AG04449 (cell line): ENCODE measurements at regions not wholly inside any gene's neighbourhood (a gene's known extent, or its start where the extent isn't known, plus 50 kb on each side); places are given as distances from the start of the nearest gene placed in this dataset.

Source experiments
- CTCF ChIA-PET: fragments of 350-600 bp; formaldehyde crosslinking; extraction: SDS; loops from one replicate; lab custom pipeline; 2021; ENCODE audit warnings: antibody characterized with exemption; lab: Yijun Ruan, JAX
- POLR2A ChIA-PET: fragments of 400-600, 350-600 bp; formaldehyde crosslinking; extraction: SDS; loops from one replicate; lab custom pipeline; 2020; ENCODE audit warnings: antibody characterized with exemption, inconsistent platforms; lab: Yijun Ruan, JAX
- DNase-seq: peaks from one replicate; pipeline ENCODE4 v3.0.0-alpha.2; 2010; ENCODE audit warnings: low read depth, low spot score
- H3K4me3 ChIP-seq: 2 replicates; pipeline ENCODE4 v1.5.1; 2011; ENCODE audit warnings: low read depth, mild to moderate bottlenecking, control low read depth, low read length
- CTCF ChIP-seq: IDR thresholded peaks from one replicate; pipeline ENCODE4 v1.5.1; 2011; ENCODE audit warnings: mild to moderate bottlenecking, moderate library complexity, low read length, control low read depth, inconsistent platforms; ENCODE audit not compliant: insufficient read depth; ENCODE audit errors: missing control alignments

- CTCF ChIA-PET, result no interaction called here
- DNase-seq, result no peak
- POLR2A ChIA-PET, result no interaction called here
- no peak overlapping the region for H3K4me3 ChIP-seq
- no peak for TF ChIP-seq CTCF
These were observed 188.3 kb upstream of the EOMES start for GRCh38 chr3:27910456-27910855.

DNA sequence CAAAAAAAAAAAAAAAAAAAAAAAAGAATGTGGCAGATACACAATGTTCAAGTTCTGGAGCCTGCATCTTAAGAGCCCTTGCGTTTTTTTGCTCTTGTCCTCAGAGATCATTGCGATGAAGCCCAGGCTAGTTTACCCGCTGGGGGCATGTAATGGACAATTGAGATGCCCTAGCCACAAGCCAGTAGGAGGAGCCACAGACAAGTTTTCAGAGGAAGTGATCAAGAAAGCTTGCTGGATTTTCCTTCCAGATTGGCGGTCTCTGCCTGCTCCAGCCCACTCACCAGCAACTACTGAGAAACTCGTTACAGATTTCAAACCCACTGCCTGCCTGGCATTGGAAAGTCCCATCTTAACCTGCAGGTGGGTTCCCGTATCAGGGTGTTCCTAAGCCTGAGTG is 192.1 kb upstream of the EOMES start:
- no peak overlapping the region for H3K4me3 ChIP-seq
- DNase-seq, result no peak
- ChIA-PET CTCF (no interaction called here), POLR2A (no interaction called here)
- no peak for TF ChIP-seq CTCF

- no peak for DNase-seq
- ChIA-PET POLR2A (no interaction called here), CTCF (no interaction called here)
These were observed 201.4 kb upstream of the EOMES start for GRCh38 chr3:27923349-27924068.

DNA sequence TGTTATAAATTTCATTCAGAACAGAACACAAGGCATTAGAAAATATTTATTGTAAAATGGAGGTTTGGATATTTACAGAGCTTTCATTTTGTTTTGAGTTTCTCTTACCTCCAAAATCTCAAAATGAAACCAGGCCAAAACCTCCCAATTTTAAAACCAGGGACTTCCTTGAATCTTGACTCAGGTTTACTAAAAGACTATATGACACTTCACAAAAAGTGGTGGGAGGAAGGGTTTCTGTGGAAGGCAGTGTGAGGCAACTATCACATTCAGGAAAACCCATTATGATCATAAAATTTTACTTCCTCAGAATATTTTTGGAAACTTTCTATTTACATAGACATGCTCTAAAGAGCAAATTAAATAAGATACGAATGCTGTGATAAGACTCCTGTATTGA is 205.8 kb upstream of the EOMES start:
- no peak for TF ChIP-seq CTCF
- CTCF ChIA-PET, result no interaction called here
- H3K4me3 ChIP-seq, result no peak overlapping the region
- POLR2A ChIA-PET, result no interaction called here
- no peak for DNase-seq

More at GRCh38 chr3:27923349-27924068, 201.4 kb upstream of the EOMES start:
- H3K4me3 ChIP-seq, result no peak overlapping the region
- TF ChIP-seq CTCF, result no peak

- no peak overlapping the region for H3K4me3 ChIP-seq
- POLR2A ChIA-PET, result no interaction called here
- DNase-seq, result no peak
- CTCF ChIA-PET, result no interaction called here
- TF ChIP-seq CTCF, result no peak
These were observed 208.0 kb upstream of the EOMES start for GRCh38 chr3:27930052-27930602.

DNA sequence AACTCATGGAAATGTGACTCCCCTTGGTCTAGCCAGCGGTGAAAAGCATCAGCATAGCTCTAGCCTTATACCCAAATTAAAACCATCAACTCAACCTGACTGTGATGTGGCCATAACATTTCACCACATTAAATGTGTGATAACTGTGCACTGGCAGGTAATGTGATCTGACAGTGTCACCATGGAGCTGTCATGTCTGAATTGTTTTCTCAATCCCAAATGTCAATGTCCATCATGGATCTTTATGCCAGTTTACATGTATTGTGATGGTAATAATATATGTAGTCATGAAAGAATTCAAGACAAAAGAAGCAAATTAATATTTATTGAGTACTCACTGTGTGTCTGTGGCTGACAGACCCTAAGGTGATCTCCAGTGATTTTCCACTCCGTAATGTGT is 213.4 kb upstream of the EOMES start:
- TF ChIP-seq CTCF, result no peak
- no peak for DNase-seq
- POLR2A ChIA-PET, result no interaction called here
- CTCF ChIA-PET, result no interaction called here
- no peak overlapping the region for H3K4me3 ChIP-seq
